EL (cell line): ENCODE measurements at regions not wholly inside any gene's neighbourhood (a gene's known extent, or its start where the extent isn't known, plus 50 kb on each side); places are given as distances from the start of the nearest gene placed in this dataset.

ENCODE experiments used
- DNase-seq: peaks from one replicate; pipeline ENCODE4 v3.0.0-alpha.2; 2016

GRCh38 chrX:69221239-69222102, 56.2 kb upstream of the PJA1 start:
- DNase-seq, result no peak

- no peak for DNase-seq
Observed at GRCh38 chrX:69218407-69218997, 53.2 kb upstream of the PJA1 start.

GRCh38 chrX:69216911-69217310, 51.7 kb upstream of the PJA1 start:
- no peak for DNase-seq

GRCh38 chrX:69216446-69216845, 51.2 kb upstream of the PJA1 start:
- DNase-seq, result no peak

- no peak for DNase-seq
Observed at GRCh38 chrX:69215161-69215875, 50.1 kb upstream of the PJA1 start.
